CD4-positive, CD25-positive, alpha-beta regulatory T cell (primary cell): ENCODE measurements at regions not wholly inside any gene's neighbourhood (a gene's known extent, or its start where the extent isn't known, plus 50 kb on each side); places are given as distances from the start of the nearest gene placed in this dataset.

Source experiments
- ATAC-seq, 2 donors: fragments of 150-1000 bp; cut with Tn5 transposase; one replicate each; pipeline ENCODE4 v1.10.0; 2021; ENCODE audit warnings: low read depth in 2 of 2, moderate number of reproducible peaks in 2 of 2, moderate library complexity in 1 of 2
- DNase-seq, 3 donors: peaks; one replicate each; pipeline versions ENCODE4 v3.0.0 to v3.0.0-alpha.2; 2012 to 2022; ENCODE audit warnings: mixed read lengths in 1 of 3
- H3K27ac ChIP-seq: one replicate; pipeline ENCODE4 v1.7.0; 2013; ENCODE audit warnings: mild to moderate bottlenecking, low read length; ENCODE audit not compliant: insufficient read depth, poor library complexity, severe bottlenecking
- H3K27me3 ChIP-seq: one replicate; pipeline ENCODE4 v1.7.0; 2013; ENCODE audit warnings: low read length; ENCODE audit not compliant: control insufficient read depth, insufficient read depth
- H3K36me3 ChIP-seq: one replicate; pipeline ENCODE4 v1.7.0; 2013; ENCODE audit warnings: mild to moderate bottlenecking, low read length, moderate library complexity; ENCODE audit not compliant: control insufficient read depth, insufficient read depth
- H3K4me1 ChIP-seq: 2 replicates; pipeline ENCODE4 v1.7.0; 2013; ENCODE audit warnings: mild to moderate bottlenecking, low read length; ENCODE audit not compliant: insufficient read depth, control insufficient read depth, poor library complexity, severe bottlenecking
- H3K4me3 ChIP-seq: one replicate; pipeline ENCODE4 v1.7.0; 2013; ENCODE audit warnings: low read depth, mild to moderate bottlenecking, low read length, moderate library complexity
- H3K9me3 ChIP-seq, 2 experiments: 1 replicate in 1 of 2; 2 replicates in 1 of 2; pipeline ENCODE4 v1.7.0; 2013; ENCODE audit warnings: low read length in 2 of 2, mild to moderate bottlenecking in 1 of 2, moderate library complexity in 1 of 2; ENCODE audit not compliant: control insufficient read depth in 2 of 2
- H3K27ac Mint-ChIP-seq, 3 donors: one replicate each; pipeline ENCODE4 v1.8.0; 2020 to 2022; ENCODE audit warnings: mild to moderate bottlenecking in 3 of 3, mixed read lengths in 3 of 3, moderate library complexity in 2 of 3
- H3K27me3 Mint-ChIP-seq: one replicate; pipeline ENCODE4 v1.8.0; 2022; ENCODE audit warnings: mild to moderate bottlenecking, mixed read lengths
- H3K36me3 Mint-ChIP-seq: one replicate; pipeline ENCODE4 v1.8.0; 2020; ENCODE audit warnings: mixed read lengths
- H3K4me1 Mint-ChIP-seq, 4 donors: one replicate each; pipeline ENCODE4 v1.8.0; 2020 to 2022; ENCODE audit warnings: mixed read lengths in 4 of 4, mild to moderate bottlenecking in 1 of 4
- H3K4me3 Mint-ChIP-seq, 4 donors: one replicate each; pipeline ENCODE4 v1.8.0; 2020 to 2022; ENCODE audit warnings: mild to moderate bottlenecking in 4 of 4, mixed read lengths in 4 of 4, moderate library complexity in 3 of 4
- H3K9me3 Mint-ChIP-seq, 7 donors: one replicate each; pipeline ENCODE4 v1.8.0; 2020 to 2022; ENCODE audit warnings: mixed read lengths in 7 of 7, mild to moderate bottlenecking in 3 of 7, moderate library complexity in 2 of 7

- H3K36me3 Mint-ChIP-seq, result no peaks in the 10 kb centered on the region
Measured at GRCh38 chr13:68690567-68690966, 1417.1 kb upstream of the ATXN8OS start.

GRCh38 chr13:68676513-68677115 is 1431.0 kb upstream of the ATXN8OS start:
- H3K4me3 Mint-ChIP-seq, result no peak overlapping the region
- no peaks in the 10 kb centered on the region for H3K27me3 ChIP-seq
- peaks cover 3 to 26% (median 5%) of the 10 kb centered on the region in 7 donors for H3K9me3 Mint-ChIP-seq
- DNase-seq (no peak), ATAC-seq (no peak)
- H3K27me3 Mint-ChIP-seq, result no peaks in the 10 kb centered on the region
- H3K9me3 ChIP-seq, result peaks cover 0 to 6% of the 10 kb centered on the region in 2 experiments
- no peaks in the 10 kb centered on the region for H3K36me3 Mint-ChIP-seq
- no peaks in the 10 kb centered on the region for H3K4me1 Mint-ChIP-seq
- no peak overlapping the region for H3K27ac Mint-ChIP-seq
- H3K4me1 ChIP-seq, result no peaks in the 10 kb centered on the region
- H3K27ac ChIP-seq, result no peak overlapping the region
- no peak overlapping the region for H3K4me3 ChIP-seq
- no peaks in the 10 kb centered on the region for H3K36me3 ChIP-seq

More at GRCh38 chr13:68690567-68690966, 1417.1 kb upstream of the ATXN8OS start:
- ATAC-seq (no peak), DNase-seq (no peak)
- no peaks in the 10 kb centered on the region for H3K36me3 ChIP-seq
- no peaks in the 10 kb centered on the region for H3K4me1 Mint-ChIP-seq
- H3K27ac Mint-ChIP-seq, result no peak overlapping the region
- no peak overlapping the region for H3K4me3 Mint-ChIP-seq
- H3K27ac ChIP-seq, result no peak overlapping the region
- H3K4me1 ChIP-seq, result no peaks in the 10 kb centered on the region
- peaks cover 0 to 10% (median 4%) of the 10 kb centered on the region in 7 donors for H3K9me3 Mint-ChIP-seq
- no peak overlapping the region for H3K4me3 ChIP-seq
- peaks cover 3 to 13% of the 10 kb centered on the region in 2 experiments for H3K9me3 ChIP-seq
- no peaks in the 10 kb centered on the region for H3K27me3 Mint-ChIP-seq
- no peaks in the 10 kb centered on the region for H3K27me3 ChIP-seq

- no peak overlapping the region for H3K27ac ChIP-seq
- H3K9me3 Mint-ChIP-seq, result peaks cover 0 to 22% (median 5%) of the 10 kb centered on the region in 7 donors
Measured at GRCh38 chr13:68675209-68675608, 1432.4 kb upstream of the ATXN8OS start.

GRCh38 chr13:68667863-68668262 is 1437.7 kb upstream of the PCDH9 start:
- DNase-seq (no peak), ATAC-seq (no peak)
- Histone ChIP-seq H3K4me1 (no peaks in the 10 kb centered on the region), H3K36me3 (no peaks in the 10 kb centered on the region), H3K27me3 (no peaks in the 10 kb centered on the region), H3K4me3 (no peak overlapping the region), H3K27ac (no peak overlapping the region), H3K9me3 (peaks cover 0 to 5% of the 10 kb centered on the region in 2 experiments)
- Mint-ChIP-seq H3K9me3 (peaks cover 1 to 13% (median 5%) of the 10 kb centered on the region in 7 donors), H3K27ac (no peak overlapping the region), H3K4me1 (no peaks in the 10 kb centered on the region), H3K27me3 (no peaks in the 10 kb centered on the region), H3K4me3 (no peak overlapping the region), H3K36me3 (no peaks in the 10 kb centered on the region)

More at GRCh38 chr13:68675209-68675608, 1432.4 kb upstream of the ATXN8OS start:
- H3K9me3 ChIP-seq, result peaks cover 0 to 4% of the 10 kb centered on the region in 2 experiments
- no peak overlapping the region for H3K4me3 Mint-ChIP-seq
- no peaks in the 10 kb centered on the region for H3K27me3 ChIP-seq
- H3K27me3 Mint-ChIP-seq, result no peaks in the 10 kb centered on the region
- DNase-seq, result no peak
- ATAC-seq, result no peak
- H3K36me3 Mint-ChIP-seq, result no peaks in the 10 kb centered on the region
- H3K36me3 ChIP-seq, result no peaks in the 10 kb centered on the region
- H3K4me3 ChIP-seq, result no peak overlapping the region
- no peaks in the 10 kb centered on the region for H3K4me1 Mint-ChIP-seq
- no peaks in the 10 kb centered on the region for H3K4me1 ChIP-seq
- H3K27ac Mint-ChIP-seq, result no peak overlapping the region

- Mint-ChIP-seq H3K4me3 (no peak overlapping the region), H3K9me3 (peaks cover 1 to 13% (median 5%) of the 10 kb centered on the region in 7 donors), H3K27ac (no peak overlapping the region), H3K4me1 (no peaks in the 10 kb centered on the region), H3K27me3 (no peaks in the 10 kb centered on the region), H3K36me3 (no peaks in the 10 kb centered on the region)
- Histone ChIP-seq H3K27ac (no peak overlapping the region), H3K27me3 (no peaks in the 10 kb centered on the region), H3K36me3 (no peaks in the 10 kb centered on the region), H3K4me3 (no peak overlapping the region), H3K9me3 (peaks cover 0 to 5% of the 10 kb centered on the region in 2 experiments), H3K4me1 (no peaks in the 10 kb centered on the region)
- DNase-seq, result no peak
- ATAC-seq, result no peak
Measured at GRCh38 chr13:68666774-68667397, 1436.8 kb upstream of the PCDH9 start.

GRCh38 chr13:68645814-68646213 is 1415.7 kb upstream of the PCDH9 start:
- no peak for ATAC-seq
- no peaks in the 10 kb centered on the region for H3K4me1 Mint-ChIP-seq
- Histone ChIP-seq H3K36me3 (no peaks in the 10 kb centered on the region), H3K27ac (no peak overlapping the region), H3K9me3 (no peaks in the 10 kb centered on the region), H3K4me3 (no peak overlapping the region), H3K27me3 (no peaks in the 10 kb centered on the region), H3K4me1 (no peaks in the 10 kb centered on the region)
- H3K27ac Mint-ChIP-seq, result no peak overlapping the region
- DNase-seq, result no peak
- H3K4me3 Mint-ChIP-seq, result no peak overlapping the region
- no peaks in the 10 kb centered on the region for H3K27me3 Mint-ChIP-seq
- H3K9me3 Mint-ChIP-seq, result peaks cover 0 to 27% (median 7%) of the 10 kb centered on the region in 7 donors
- H3K36me3 Mint-ChIP-seq, result no peaks in the 10 kb centered on the region

- DNase-seq, result no peak
- Mint-ChIP-seq H3K36me3 (no peaks in the 10 kb centered on the region), H3K27ac (no peak overlapping the region), H3K4me3 (no peak overlapping the region), H3K27me3 (no peaks in the 10 kb centered on the region), H3K4me1 (no peaks in the 10 kb centered on the region), H3K9me3 (peaks cover 0 to 22% (median 5%) of the 10 kb centered on the region in 7 donors)
- Histone ChIP-seq H3K27me3 (no peaks in the 10 kb centered on the region), H3K27ac (no peak overlapping the region), H3K4me3 (no peak overlapping the region), H3K4me1 (no peaks in the 10 kb centered on the region), H3K9me3 (no peaks in the 10 kb centered on the region), H3K36me3 (no peaks in the 10 kb centered on the region)
- ATAC-seq, result no peak
Measured at GRCh38 chr13:68644611-68645010, 1414.5 kb upstream of the PCDH9 start.

- no peak overlapping the region for H3K4me3 Mint-ChIP-seq
- H3K27ac Mint-ChIP-seq, result no peak overlapping the region
- no peaks in the 10 kb centered on the region for H3K27me3 ChIP-seq
- H3K36me3 Mint-ChIP-seq, result no peaks in the 10 kb centered on the region
- no peaks in the 10 kb centered on the region for H3K4me1 ChIP-seq
- H3K9me3 ChIP-seq, result peaks cover 0 to 5% of the 10 kb centered on the region in 2 experiments
- DNase-seq (no peak), ATAC-seq (no peak)
- H3K4me3 ChIP-seq, result no peak overlapping the region
- no peaks in the 10 kb centered on the region for H3K4me1 Mint-ChIP-seq
- H3K9me3 Mint-ChIP-seq, result peaks cover 0 to 11% (median 4%) of the 10 kb centered on the region in 7 donors
- no peaks in the 10 kb centered on the region for H3K27me3 Mint-ChIP-seq
- H3K27ac ChIP-seq, result no peak overlapping the region
- no peaks in the 10 kb centered on the region for H3K36me3 ChIP-seq
Measured at GRCh38 chr13:68636784-68637183, 1406.6 kb upstream of the PCDH9 start.
